DND-41 (cell line): ENCODE measurements at regions not wholly inside any gene's neighbourhood (a gene's known extent, or its start where the extent isn't known, plus 50 kb on each side); places are given as distances from the start of the nearest gene placed in this dataset.

ENCODE experiments used
- ATAC-seq: fragments of 200-7000 bp; cut with Tn5 transposase; 3 replicates; pipeline ENCODE4 v1.9.1; 2021; ENCODE audit warnings: low read depth; ENCODE audit not compliant: insufficient read depth
- DNase-seq: peaks from one replicate; pipeline ENCODE4 v3.0.0-alpha.2; 2020
- H2AFZ ChIP-seq: 2 replicates; pipeline ENCODE4 v1.6.0; 2012; ENCODE audit warnings: low read depth, low read length
- H3K27ac ChIP-seq: 2 replicates; pipeline ENCODE4 v1.5.1; 2012; ENCODE audit warnings: low read length, inconsistent platforms
- H3K27me3 ChIP-seq: fragments of 200-600 bp; sonication (generic); 2 replicates; pipeline ENCODE4 v1.6.0; 2012; ENCODE audit warnings: low read length, mild to moderate bottlenecking, inconsistent platforms; ENCODE audit not compliant: insufficient read depth, poor library complexity
- H3K36me3 ChIP-seq: 2 replicates; pipeline ENCODE4 v1.5.1; 2012; ENCODE audit warnings: low read length, inconsistent platforms; ENCODE audit not compliant: insufficient read depth
- H3K4me1 ChIP-seq: 2 replicates; pipeline ENCODE4 v1.5.1; 2012; ENCODE audit warnings: mild to moderate bottlenecking, low read length; ENCODE audit not compliant: insufficient read depth
- H3K4me2 ChIP-seq: 2 replicates; pipeline ENCODE4 v1.6.0; 2012; ENCODE audit warnings: mild to moderate bottlenecking, moderate library complexity, low read length, inconsistent platforms; ENCODE audit not compliant: insufficient read depth
- H3K4me3 ChIP-seq, 2 experiments: fragments of 200-600 bp in 1 of 2; shearing (Covaris generic) in 1 of 2; 2 replicates each; pipeline ENCODE4 v1.5.1; 2012 to 2016; ENCODE audit warnings: inconsistent platforms in 2 of 2, low read length in 2 of 2, mild to moderate bottlenecking in 2 of 2, low read depth in 1 of 2, moderate library complexity in 1 of 2
- H3K79me2 ChIP-seq: 2 replicates; pipeline ENCODE4 v1.6.0; 2012; ENCODE audit warnings: low read length, inconsistent platforms; ENCODE audit not compliant: insufficient read depth
- H3K9ac ChIP-seq: 2 replicates; pipeline ENCODE4 v1.6.0; 2012; ENCODE audit warnings: low read depth, mild to moderate bottlenecking, inconsistent platforms, low read length, moderate library complexity
- H3K9me3 ChIP-seq: 2 replicates; pipeline ENCODE4 v1.5.1; 2012; ENCODE audit warnings: low read length, moderate library complexity, mild to moderate bottlenecking, inconsistent platforms; ENCODE audit not compliant: insufficient read depth, severe bottlenecking
- H4K20me1 ChIP-seq: 2 replicates; pipeline ENCODE4 v1.6.0; 2012; ENCODE audit warnings: low read length; ENCODE audit not compliant: insufficient read depth
- CTCF ChIP-seq: IDR thresholded peaks from 2 replicates; pipeline ENCODE4 v1.5.1; 2012; ENCODE audit warnings: borderline replicate concordance, low read length, moderate library complexity, mild to moderate bottlenecking; ENCODE audit not compliant: poor library complexity, severe bottlenecking; ENCODE audit errors: extremely low read depth
- EZH2 ChIP-seq: IDR thresholded peaks from 3 replicates; pipeline ENCODE4 v1.6.1; 2012; ENCODE audit warnings: borderline replicate concordance, low read depth, mild to moderate bottlenecking, moderate library complexity, low read length, inconsistent platforms; ENCODE audit not compliant: severe bottlenecking

- Histone ChIP-seq H3K4me1 (no peaks in the 10 kb centered on the region), H3K4me2 (no peak overlapping the region), H3K27me3 (no peaks in the 10 kb centered on the region), H4K20me1 (no peaks in the 10 kb centered on the region), H3K4me3 (no peak overlapping the region), H3K9me3 (no peaks in the 10 kb centered on the region), H3K27ac (no peak overlapping the region), H2AFZ (no peak overlapping the region), H3K79me2 (no peaks in the 10 kb centered on the region), H3K9ac (no peak overlapping the region), H3K36me3 (no peaks in the 10 kb centered on the region)
- TF ChIP-seq EZH2 (no peak), CTCF (no peak)
- no peak for ATAC-seq
- no peak for DNase-seq
These were observed 135.1 kb upstream of the PIK3R1 start for GRCh38 chr5:68080282-68081050.

GRCh38 chr5:68077349-68077894 is 138.1 kb upstream of the PIK3R1 start:
- DNase-seq (no peak), ATAC-seq (no peak)
- H3K36me3 ChIP-seq, result no peaks in the 10 kb centered on the region
- H3K4me1 ChIP-seq, result no peaks in the 10 kb centered on the region
- no peaks in the 10 kb centered on the region for H4K20me1 ChIP-seq
- H3K27ac ChIP-seq, result no peak overlapping the region
- no peaks in the 10 kb centered on the region for H3K79me2 ChIP-seq
- no peak overlapping the region for H3K4me2 ChIP-seq
- no peak for TF ChIP-seq EZH2
- no peak for TF ChIP-seq CTCF
- H2AFZ ChIP-seq, result no peak overlapping the region
- H3K27me3 ChIP-seq, result no peaks in the 10 kb centered on the region
- no peaks in the 10 kb centered on the region for H3K9me3 ChIP-seq
- H3K4me3 ChIP-seq, result no peak overlapping the region
- H3K9ac ChIP-seq, result no peak overlapping the region

- ATAC-seq (no peak), DNase-seq (no peak)
- Histone ChIP-seq H3K4me3 (no peak overlapping the region), H3K79me2 (no peaks in the 10 kb centered on the region), H3K4me1 (no peaks in the 10 kb centered on the region), H3K27me3 (no peaks in the 10 kb centered on the region), H3K4me2 (no peak overlapping the region), H2AFZ (no peak overlapping the region), H3K9ac (no peak overlapping the region), H3K36me3 (no peaks in the 10 kb centered on the region), H3K27ac (no peak overlapping the region), H4K20me1 (no peaks in the 10 kb centered on the region), H3K9me3 (no peaks in the 10 kb centered on the region)
- TF ChIP-seq EZH2 (no peak), CTCF (peak; percentile 24)
These were observed 140.9 kb upstream of the PIK3R1 start for GRCh38 chr5:68074633-68075032.
